Liver (tissue), 8 donors: ENCODE measurements at regions not wholly inside any gene's neighbourhood (a gene's known extent, or its start where the extent isn't known, plus 50 kb on each side); places are given as distances from the start of the nearest gene placed in this dataset.

Experiments
- DNase-seq: peaks from one replicate; pipeline ENCODE4 v3.0.0-alpha.2; 2017; ENCODE audit warnings: low spot score
- H3K27ac ChIP-seq, 2 donors: one replicate each; pipeline ENCODE4 v1.7.0; 2013; ENCODE audit warnings: inconsistent platforms in 2 of 2, low read length in 2 of 2, control low read depth in 1 of 2, low read depth in 1 of 2, mild to moderate bottlenecking in 1 of 2
- H3K27me3 ChIP-seq, 4 donors: one replicate each; pipeline versions ENCODE4 v1.6.1 to v1.7.0; 2013; ENCODE audit warnings: low read length in 3 of 4, inconsistent platforms in 1 of 4, mild to moderate bottlenecking in 1 of 4, moderate library complexity in 1 of 4; ENCODE audit not compliant: control insufficient read depth in 4 of 4, insufficient read depth in 4 of 4
- H3K36me3 ChIP-seq, 4 donors: one replicate each; pipeline versions ENCODE4 v1.6.1 to v1.7.0; 2013; ENCODE audit warnings: low read length in 3 of 4, mild to moderate bottlenecking in 3 of 4, low read depth in 1 of 4, moderate library complexity in 1 of 4; ENCODE audit not compliant: control insufficient read depth in 4 of 4, insufficient read depth in 3 of 4
- H3K4me1 ChIP-seq, 4 donors: one replicate each; pipeline versions ENCODE4 v1.6.1 to v1.7.0; 2013; ENCODE audit warnings: low read length in 3 of 4, mild to moderate bottlenecking in 3 of 4, moderate library complexity in 1 of 4; ENCODE audit not compliant: control insufficient read depth in 4 of 4, insufficient read depth in 4 of 4
- H3K4me3 ChIP-seq, 3 donors: one replicate each; pipeline versions ENCODE4 v1.6.1 to v1.7.0; 2013; ENCODE audit warnings: low read length in 3 of 3, control low read depth in 1 of 3, low read depth in 1 of 3, mild to moderate bottlenecking in 1 of 3
- H3K9ac ChIP-seq, 2 donors: one replicate each; pipeline ENCODE4 v1.7.0; 2013; ENCODE audit warnings: low read length in 2 of 2, mild to moderate bottlenecking in 2 of 2, moderate library complexity in 2 of 2, control low read depth in 1 of 2, low read depth in 1 of 2
- H3K9me3 ChIP-seq, 4 donors: one replicate each; pipeline versions ENCODE4 v1.6.1 to v1.7.0; 2013; ENCODE audit warnings: low read length in 3 of 4; ENCODE audit not compliant: control insufficient read depth in 4 of 4
- ATF3 ChIP-seq: IDR thresholded peaks from 2 replicates; pipeline ENCODE4 v1.6.1; 2016; ENCODE audit warnings: antibody characterized with exemption
- CTCF ChIP-seq: fragments of 150-350 bp; IDR thresholded peaks from 2 replicates; pipeline ENCODE4 v1.5.1; 2017; ENCODE audit warnings: improper control_type of control experiment, low read depth, low read length; ENCODE audit not compliant: missing input control
- EGR1 ChIP-seq, 2 donors: IDR thresholded peaks; 2 replicates each; pipeline ENCODE4 v1.6.1; 2016 to 2018; ENCODE audit warnings: antibody characterized with exemption in 2 of 2, low read depth in 2 of 2
- FOXA1 ChIP-seq: IDR thresholded peaks from 2 replicates; pipeline ENCODE4 v1.6.1; 2016; ENCODE audit warnings: antibody characterized with exemption
- FOXA2 ChIP-seq: IDR thresholded peaks from 2 replicates; pipeline ENCODE4 v1.6.1; 2016; ENCODE audit warnings: antibody characterized with exemption
- GABPA ChIP-seq, 2 donors: IDR thresholded peaks in 1 of 2; conservative IDR thresholded peaks in 1 of 2; 2 replicates each; pipeline ENCODE4 v1.6.1; 2016; ENCODE audit warnings: antibody characterized with exemption in 2 of 2, mild to moderate bottlenecking in 1 of 2, moderate library complexity in 1 of 2
- HNF4A ChIP-seq, 2 donors: conservative IDR thresholded peaks; 2 replicates each; pipeline ENCODE4 v1.6.1; 2016; ENCODE audit warnings: antibody characterized with exemption in 2 of 2, mild to moderate bottlenecking in 2 of 2
- HNF4G ChIP-seq: IDR thresholded peaks from 2 replicates; pipeline ENCODE4 v1.6.1; 2016; ENCODE audit warnings: antibody characterized with exemption
- JUND ChIP-seq, 2 donors: IDR thresholded peaks; 2 replicates each; pipeline ENCODE4 v1.6.1; 2016; ENCODE audit warnings: antibody characterized with exemption in 2 of 2
- MAX ChIP-seq: IDR thresholded peaks from 2 replicates; pipeline ENCODE4 v1.6.1; 2016; ENCODE audit warnings: antibody characterized with exemption
- NR2F2 ChIP-seq: IDR thresholded peaks from 2 replicates; pipeline ENCODE4 v1.6.1; 2016; ENCODE audit warnings: antibody characterized with exemption
- RAD21 ChIP-seq, 2 donors: IDR thresholded peaks; 2 replicates each; pipeline ENCODE4 v1.6.1; 2016; ENCODE audit warnings: antibody characterized with exemption in 2 of 2, mild to moderate bottlenecking in 2 of 2
- REST ChIP-seq: IDR thresholded peaks from 2 replicates; pipeline ENCODE4 v1.6.1; 2016; ENCODE audit warnings: antibody characterized with exemption, mild to moderate bottlenecking
- RXRA ChIP-seq, 2 donors: IDR thresholded peaks; 2 replicates each; pipeline ENCODE4 v1.6.1; 2017 to 2018; ENCODE audit warnings: antibody characterized with exemption in 2 of 2, mild to moderate bottlenecking in 1 of 2
- SP1 ChIP-seq: IDR thresholded peaks from 2 replicates; pipeline ENCODE4 v1.6.1; 2018; ENCODE audit warnings: antibody characterized with exemption, mild to moderate bottlenecking
- TAF1 ChIP-seq: conservative IDR thresholded peaks from 2 replicates; pipeline ENCODE4 v1.6.1; 2016; ENCODE audit warnings: antibody characterized with exemption, mild to moderate bottlenecking
- YY1 ChIP-seq: IDR thresholded peaks from 2 replicates; pipeline ENCODE4 v1.6.1; 2016; ENCODE audit warnings: antibody characterized with exemption, mild to moderate bottlenecking
- ZBTB33 ChIP-seq: IDR thresholded peaks from 2 replicates; pipeline ENCODE4 v1.6.1; 2016; ENCODE audit warnings: antibody characterized with exemption
- WGBS: extraction: QIAGEN DNeasy Blood & Tissue Kit; methylation state at CpG from one replicate; pipeline ENCODE4 v1.1.7; 2013; 5-methylcytosine and 5-hydroxymethylcytosine counted together
- donor health status: healthy.
- donor health status: healthy.
- donor health status: healthy.
- donor health status: healthy.
- donor health status: healthy.

- no peaks in the 10 kb centered on the region for H3K36me3 ChIP-seq
- H3K4me3 ChIP-seq = no peak overlapping the region
- no peak for DNase-seq
- TF ChIP-seq YY1 = no peak
- TF ChIP-seq REST = no peak
- TF ChIP-seq CTCF = no peak
- no peak for TF ChIP-seq ATF3
- TF ChIP-seq TAF1 = no peak
- TF ChIP-seq FOXA1 = no peak
- no peak for TF ChIP-seq SP1
- no peak for TF ChIP-seq JUND (IDR thresholded peaks at IDR 0.05)
- TF ChIP-seq ZBTB33 = no peak
- no peak for TF ChIP-seq MAX
- no peak for TF ChIP-seq FOXA2
- TF ChIP-seq HNF4A (conservative IDR thresholded peaks at IDR 0.05) = no peak
- TF ChIP-seq HNF4G = no peak
- no peak for TF ChIP-seq RXRA (IDR thresholded peaks at IDR 0.05)
- no peak for TF ChIP-seq GABPA (IDR thresholded peaks at IDR 0.05 in 1 of 2, conservative IDR thresholded peaks at IDR 0.05 in 1 of 2)
- TF ChIP-seq EGR1 (IDR thresholded peaks at IDR 0.05; ENCODE audit: low read depth in 2 of 2) = no peak
- TF ChIP-seq RAD21 (IDR thresholded peaks at IDR 0.05) = no peak
- no peak for TF ChIP-seq NR2F2
- no peaks in the 10 kb centered on the region for H3K9me3 ChIP-seq
- no peak overlapping the region for H3K27ac ChIP-seq
- no peaks in the 10 kb centered on the region for H3K4me1 ChIP-seq
- no peak overlapping the region for H3K9ac ChIP-seq
- H3K27me3 ChIP-seq = peaks cover 0 to 2% (median 0%) of the 10 kb centered on the region in 4 donors
Observed at GRCh38 chr2:6067806-6068205, 375.6 kb downstream of the SOX11 start.

- Histone ChIP-seq H3K27me3 (peaks cover 0 to 2% (median under 1%) of the 10 kb centered on the region in 4 donors), H3K36me3 (no peaks in the 10 kb centered on the region), H3K4me3 (no peak overlapping the region), H3K27ac (no peak overlapping the region), H3K4me1 (no peaks in the 10 kb centered on the region), H3K9me3 (no peaks in the 10 kb centered on the region), H3K9ac (no peak overlapping the region)
- DNase-seq = no peak
- WGBS = 81% methylated on average over 6 of the region's 6 CpGs
- TF ChIP-seq NR2F2 = no peak
- no peak for TF ChIP-seq CTCF
- no peak for TF ChIP-seq TAF1
- no peak for TF ChIP-seq ZBTB33
- no peak for TF ChIP-seq FOXA2
- TF ChIP-seq SP1 = no peak
- TF ChIP-seq RXRA (IDR thresholded peaks at IDR 0.05) = no peak
- no peak for TF ChIP-seq FOXA1
Observed at GRCh38 chr2:6068429-6068828, 376.2 kb downstream of the SOX11 start.
